Esophagus muscularis mucosa (tissue), 3 donors: ENCODE measurements at regions not wholly inside any gene's neighbourhood (a gene's known extent, or its start where the extent isn't known, plus 50 kb on each side); places are given as distances from the start of the nearest gene placed in this dataset.

Source experiments
- EP300 ChIP-seq: sonication (generic); formaldehyde crosslinking; IDR thresholded peaks from one replicate; pipeline ENCODE4 v1.6.1; 2017; ENCODE audit warnings: antibody characterized with exemption
- TF ChIP-seq, protein P1 (sequence below), 3 experiments: fragments of 200-600 bp in 2 of 3; fragments of 450-650 bp in 1 of 3; sonication (generic) in 2 of 3; IDR thresholded peaks; one replicate each; pipeline ENCODE4 v1.5.1; 2017 to 2019; ENCODE audit warnings: antibody characterized with exemption in 3 of 3, mild to moderate bottlenecking in 2 of 3, moderate library complexity in 1 of 3

DNA sequence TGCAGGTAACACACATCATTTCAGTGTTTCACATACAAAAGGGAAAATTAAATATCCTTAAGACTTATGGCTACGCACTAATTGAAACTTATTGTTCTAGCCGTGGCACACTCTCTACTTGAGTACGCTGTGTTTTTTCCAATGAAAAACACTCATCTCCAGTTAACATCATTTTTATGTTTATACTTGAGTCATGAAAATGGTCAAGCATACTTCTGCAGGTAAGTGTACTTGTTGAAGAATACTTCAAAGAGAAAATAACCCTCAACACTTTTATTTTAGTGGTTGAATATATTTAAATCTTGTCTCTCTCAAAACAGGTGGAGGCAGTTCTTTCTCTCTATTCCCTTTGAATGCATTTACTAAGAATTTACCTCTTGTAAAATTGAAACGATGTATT lies 538.7 kb upstream of the PCDH7 start:
- TF ChIP-seq, protein P1, sequence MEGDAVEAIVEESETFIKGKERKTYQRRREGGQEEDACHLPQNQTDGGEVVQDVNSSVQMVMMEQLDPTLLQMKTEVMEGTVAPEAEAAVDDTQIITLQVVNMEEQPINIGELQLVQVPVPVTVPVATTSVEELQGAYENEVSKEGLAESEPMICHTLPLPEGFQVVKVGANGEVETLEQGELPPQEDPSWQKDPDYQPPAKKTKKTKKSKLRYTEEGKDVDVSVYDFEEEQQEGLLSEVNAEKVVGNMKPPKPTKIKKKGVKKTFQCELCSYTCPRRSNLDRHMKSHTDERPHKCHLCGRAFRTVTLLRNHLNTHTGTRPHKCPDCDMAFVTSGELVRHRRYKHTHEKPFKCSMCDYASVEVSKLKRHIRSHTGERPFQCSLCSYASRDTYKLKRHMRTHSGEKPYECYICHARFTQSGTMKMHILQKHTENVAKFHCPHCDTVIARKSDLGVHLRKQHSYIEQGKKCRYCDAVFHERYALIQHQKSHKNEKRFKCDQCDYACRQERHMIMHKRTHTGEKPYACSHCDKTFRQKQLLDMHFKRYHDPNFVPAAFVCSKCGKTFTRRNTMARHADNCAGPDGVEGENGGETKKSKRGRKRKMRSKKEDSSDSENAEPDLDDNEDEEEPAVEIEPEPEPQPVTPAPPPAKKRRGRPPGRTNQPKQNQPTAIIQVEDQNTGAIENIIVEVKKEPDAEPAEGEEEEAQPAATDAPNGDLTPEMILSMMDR (IDR thresholded peaks at IDR 0.05) = no peak
- no peak for TF ChIP-seq EP300
